Gastroesophageal sphincter (tissue), 3 donors: ENCODE measurements at regions not wholly inside any gene's neighbourhood (a gene's known extent, or its start where the extent isn't known, plus 50 kb on each side); places are given as distances from the start of the nearest gene placed in this dataset.

Source experiments
- EP300 ChIP-seq: sonication (generic); formaldehyde crosslinking; IDR thresholded peaks from one replicate; pipeline ENCODE4 v1.6.1; 2017; ENCODE audit warnings: antibody characterized with exemption, mild to moderate bottlenecking
- POLR2A ChIP-seq, 2 donors: fragments of 450-650 bp; IDR thresholded peaks; one replicate each; pipeline ENCODE4 v1.6.1; 2017; ENCODE audit warnings: antibody characterized with exemption in 2 of 2, mild to moderate bottlenecking in 2 of 2, moderate library complexity in 1 of 2
- POLR2AphosphoS5 ChIP-seq: sonication (generic); formaldehyde crosslinking; IDR thresholded peaks from one replicate; pipeline ENCODE4 v1.6.1; 2017; ENCODE audit warnings: antibody characterized with exemption
- TF ChIP-seq, protein P1 (sequence below), 4 experiments: fragments of 200-600 bp in 2 of 4; fragments of 450-650 bp in 2 of 4; sonication (generic) in 1 of 4; IDR thresholded peaks; one replicate each; pipeline ENCODE4 v1.5.1; 2017 to 2019; ENCODE audit warnings: antibody characterized with exemption in 4 of 4, mild to moderate bottlenecking in 2 of 4, moderate library complexity in 2 of 4

DNA sequence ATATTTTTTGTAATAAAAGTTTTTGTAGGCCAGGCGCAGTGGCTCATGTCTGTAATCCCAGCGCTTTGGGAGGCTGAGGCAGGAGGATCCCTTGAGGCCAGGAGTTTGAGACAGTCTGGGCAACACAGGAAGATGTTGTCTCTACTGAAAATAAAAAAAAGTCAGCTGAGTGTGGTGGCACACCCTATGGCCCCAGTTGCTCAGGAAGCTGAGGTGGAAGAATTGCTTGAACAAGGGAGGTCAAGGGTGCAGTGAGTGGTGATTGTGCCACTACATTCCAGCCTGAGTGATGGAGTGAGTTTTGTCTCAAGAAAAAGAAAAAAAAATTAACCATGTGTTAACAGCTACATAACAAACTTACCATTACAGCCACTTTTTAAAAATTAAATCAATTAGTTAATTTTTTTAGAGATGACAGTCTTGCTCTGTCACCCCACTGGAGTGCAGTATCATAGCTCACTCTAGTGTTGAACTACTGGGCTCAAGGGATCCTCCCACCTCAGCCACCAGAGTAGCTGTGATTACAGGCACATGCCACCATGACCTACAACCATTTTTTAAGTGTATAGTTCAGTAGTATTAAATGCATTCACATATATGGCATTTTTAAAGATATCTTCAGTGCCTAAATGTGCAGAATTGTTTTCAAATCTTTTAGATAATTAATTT is 67.2 kb upstream of the ACYP2 start:
- TF ChIP-seq EP300 = no peak
- TF ChIP-seq, protein P1, sequence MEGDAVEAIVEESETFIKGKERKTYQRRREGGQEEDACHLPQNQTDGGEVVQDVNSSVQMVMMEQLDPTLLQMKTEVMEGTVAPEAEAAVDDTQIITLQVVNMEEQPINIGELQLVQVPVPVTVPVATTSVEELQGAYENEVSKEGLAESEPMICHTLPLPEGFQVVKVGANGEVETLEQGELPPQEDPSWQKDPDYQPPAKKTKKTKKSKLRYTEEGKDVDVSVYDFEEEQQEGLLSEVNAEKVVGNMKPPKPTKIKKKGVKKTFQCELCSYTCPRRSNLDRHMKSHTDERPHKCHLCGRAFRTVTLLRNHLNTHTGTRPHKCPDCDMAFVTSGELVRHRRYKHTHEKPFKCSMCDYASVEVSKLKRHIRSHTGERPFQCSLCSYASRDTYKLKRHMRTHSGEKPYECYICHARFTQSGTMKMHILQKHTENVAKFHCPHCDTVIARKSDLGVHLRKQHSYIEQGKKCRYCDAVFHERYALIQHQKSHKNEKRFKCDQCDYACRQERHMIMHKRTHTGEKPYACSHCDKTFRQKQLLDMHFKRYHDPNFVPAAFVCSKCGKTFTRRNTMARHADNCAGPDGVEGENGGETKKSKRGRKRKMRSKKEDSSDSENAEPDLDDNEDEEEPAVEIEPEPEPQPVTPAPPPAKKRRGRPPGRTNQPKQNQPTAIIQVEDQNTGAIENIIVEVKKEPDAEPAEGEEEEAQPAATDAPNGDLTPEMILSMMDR (IDR thresholded peaks at IDR 0.05) = no peak
- TF ChIP-seq POLR2A (IDR thresholded peaks at IDR 0.05) = no peak
- no peak for TF ChIP-seq POLR2AphosphoS5
